Globus pallidus (tissue), 1 donor: ENCODE measurements at regions not wholly inside any gene's neighbourhood (a gene's known extent, or its start where the extent isn't known, plus 50 kb on each side); places are given as distances from the start of the nearest gene placed in this dataset.
A peak's percentile ranks its signal among the peaks of the same experiment; 100 is the strongest.

Source experiments
- DNase-seq: peaks from one replicate; pipeline ENCODE4 v3.0.0-alpha.2; 2015; ENCODE audit warnings: low spot score

GRCh38 chr2:206845877-206846276 is 80.5 kb downstream of the FASTKD2 start:
- no peak for DNase-seq

GRCh38 chr2:206846331-206846730 is 80.9 kb downstream of the FASTKD2 start:
- no peak for DNase-seq

DNA sequence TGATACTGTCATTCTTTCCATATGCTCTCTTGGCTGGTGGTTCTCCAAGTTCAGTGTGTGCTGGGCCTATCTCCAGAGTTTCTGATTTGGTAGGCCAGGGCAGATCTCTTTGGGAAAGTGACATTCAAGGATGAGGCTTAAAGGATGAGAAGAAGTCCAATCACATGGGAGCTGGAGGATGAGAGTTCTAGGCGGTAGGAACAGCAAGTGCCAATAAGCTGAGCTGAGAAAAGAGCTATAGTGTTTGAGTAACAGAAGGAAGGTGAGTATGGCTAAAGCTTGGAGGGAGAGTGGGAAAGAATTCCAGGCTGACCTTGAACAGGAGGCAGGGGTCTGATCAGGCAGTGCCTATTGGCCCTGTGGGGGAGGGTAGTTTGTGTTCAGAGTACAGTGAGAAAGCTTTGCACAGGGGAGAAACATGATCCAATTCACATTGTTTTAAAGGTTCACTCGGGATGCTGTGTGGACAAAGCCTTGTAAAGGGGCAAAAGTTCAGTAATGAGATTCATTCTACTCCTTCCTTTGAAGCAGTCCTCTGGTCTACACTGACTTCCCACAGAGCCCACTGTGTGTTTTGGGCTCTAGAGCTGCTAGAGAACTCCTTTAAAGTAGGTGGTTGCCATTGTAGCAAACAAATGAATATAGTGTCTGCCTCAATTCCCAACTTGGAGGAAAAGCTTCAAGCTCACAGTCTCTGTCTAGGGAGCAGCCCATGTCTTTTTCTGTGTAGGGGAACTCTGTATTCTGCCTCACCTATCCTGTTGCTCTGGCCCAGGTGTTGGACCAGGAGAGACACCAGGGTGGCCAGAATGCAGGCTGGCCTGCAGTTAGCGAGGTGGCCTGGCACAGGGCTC is 81.8 kb downstream of the FASTKD2 start:
- no peak for DNase-seq

DNA sequence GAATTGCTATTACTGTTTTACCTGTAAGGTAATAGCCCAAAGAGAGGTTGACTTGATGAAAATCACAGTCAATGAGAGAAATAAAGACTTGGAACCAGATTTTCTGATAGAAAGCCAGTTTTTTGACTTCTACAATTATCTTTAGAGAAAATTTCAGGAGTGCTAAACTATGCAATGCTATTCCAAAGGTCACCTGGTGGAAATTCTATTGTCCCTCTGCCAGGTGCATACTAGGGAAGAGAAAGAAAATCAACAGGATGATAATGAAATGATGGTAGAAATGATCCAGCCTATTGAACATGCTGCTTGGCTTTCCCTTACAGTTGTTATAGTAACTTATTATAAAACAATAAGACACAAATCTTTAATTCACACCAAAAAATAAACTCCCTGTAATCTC is 85.0 kb downstream of the FASTKD2 start:
- DNase-seq = no peak

- DNase-seq = no peak
Measured at GRCh38 chr2:206851521-206851920, 86.1 kb downstream of the FASTKD2 start.

GRCh38 chr2:206853915-206854314 is 85.4 kb upstream of the CPO start:
- no peak for DNase-seq

DNA sequence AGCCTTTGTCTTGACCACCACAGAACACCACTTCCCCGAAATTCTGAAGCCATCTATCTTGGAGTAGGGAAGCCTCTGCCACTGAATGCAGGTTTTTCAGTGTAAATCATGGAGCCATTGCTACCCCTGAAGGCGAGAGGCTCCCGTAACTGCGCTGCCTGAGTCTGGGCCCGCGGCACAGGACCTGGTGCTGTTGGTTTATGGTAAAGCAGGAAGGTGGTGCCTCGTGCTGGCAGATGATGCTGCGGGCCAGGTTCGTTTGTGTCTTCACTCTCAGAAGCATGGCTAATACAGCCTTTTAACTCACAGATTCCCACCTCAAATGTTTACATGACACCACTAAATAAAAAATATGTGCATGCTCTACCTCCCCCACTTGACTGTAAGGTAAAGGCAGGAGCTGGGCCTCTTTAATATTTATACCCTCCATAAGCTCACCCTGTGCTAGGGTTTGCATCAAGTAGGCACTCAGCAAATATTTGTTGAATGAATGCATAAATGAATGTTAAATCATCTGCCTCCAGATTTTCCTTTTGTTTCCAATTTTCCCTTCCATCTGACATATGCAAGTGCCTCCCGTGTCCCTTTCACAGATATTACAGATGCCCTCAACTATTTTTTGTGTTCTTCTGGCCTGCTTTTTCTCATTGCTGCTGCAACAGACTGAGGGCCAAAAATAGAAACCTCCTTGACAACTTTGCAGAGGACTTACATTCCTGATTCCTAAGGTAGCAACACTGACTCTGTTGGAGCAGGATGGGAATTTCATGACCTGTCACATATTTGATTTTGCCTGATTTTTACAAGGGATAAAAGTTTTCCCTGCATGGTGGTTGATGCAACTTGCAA is 83.5 kb upstream of the CPO start:
- no peak for DNase-seq

- no peak for DNase-seq
Measured at GRCh38 chr2:206856513-206856912, 82.8 kb upstream of the CPO start.

GRCh38 chr2:206858687-206859329 is 80.5 kb upstream of the CPO start:
- DNase-seq = no peak

DNA sequence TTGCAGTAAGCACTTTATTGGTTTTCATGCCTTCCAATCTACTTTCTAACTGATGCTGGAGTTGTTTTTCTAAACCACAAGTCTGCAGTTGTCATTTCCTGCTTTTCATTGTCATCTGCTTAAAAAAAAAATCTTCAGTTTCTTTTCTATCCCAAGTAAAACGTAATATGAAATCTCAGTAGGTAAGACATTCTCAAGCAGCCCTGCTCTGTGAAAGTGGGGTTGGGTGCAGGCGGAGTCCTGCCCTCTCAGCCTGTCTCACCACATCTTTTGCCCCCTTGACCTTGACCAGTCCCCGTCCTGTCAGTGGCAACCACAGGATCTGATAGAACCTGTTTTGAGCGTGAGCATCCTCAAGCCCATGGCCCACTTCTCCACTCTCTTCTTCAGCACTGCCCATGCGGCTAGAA is 80.0 kb upstream of the CPO start:
- DNase-seq = no peak

DNA sequence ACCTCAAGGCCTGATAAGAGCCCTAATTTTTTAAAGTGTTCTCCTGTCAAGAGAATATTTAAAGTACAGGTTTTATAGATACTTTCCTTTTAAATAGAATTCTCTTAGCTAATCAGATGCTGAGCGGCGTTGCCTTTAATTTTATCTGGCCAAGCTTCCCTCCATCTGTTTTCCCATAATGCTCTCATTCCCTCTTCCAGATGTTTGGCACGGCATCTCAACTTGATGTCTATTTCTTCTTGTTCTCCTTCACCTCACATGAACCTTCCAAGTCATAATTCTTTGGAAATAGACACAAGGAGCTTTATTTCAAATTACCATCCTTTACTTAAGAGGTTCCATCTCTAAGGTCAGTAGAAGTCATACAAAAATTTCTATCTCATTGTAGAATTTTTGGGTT is 76.1 kb upstream of the CPO start:
- DNase-seq = no peak

DNA sequence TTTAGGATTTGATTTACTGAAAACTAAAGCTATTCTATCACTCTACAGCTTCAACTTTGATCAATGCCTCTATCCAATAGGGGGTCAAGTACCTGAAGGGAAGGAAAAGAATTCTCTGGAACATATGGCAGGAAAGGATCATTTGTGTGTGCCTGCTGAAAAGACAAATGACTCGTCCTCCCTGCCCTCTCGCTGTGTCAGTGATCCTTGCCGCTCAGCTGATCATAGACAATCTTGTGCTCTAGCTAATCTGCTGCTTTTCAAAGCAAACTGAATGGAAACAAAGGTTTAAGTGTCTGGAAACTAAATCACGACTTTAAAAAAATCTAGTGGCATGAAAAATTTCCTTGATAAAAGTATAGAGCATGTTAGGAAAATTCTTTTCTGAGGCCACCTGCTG is 75.6 kb upstream of the CPO start:
- DNase-seq = no peak

- no peak for DNase-seq
Measured at GRCh38 chr2:206867006-206867405, 72.3 kb upstream of the CPO start.

DNA sequence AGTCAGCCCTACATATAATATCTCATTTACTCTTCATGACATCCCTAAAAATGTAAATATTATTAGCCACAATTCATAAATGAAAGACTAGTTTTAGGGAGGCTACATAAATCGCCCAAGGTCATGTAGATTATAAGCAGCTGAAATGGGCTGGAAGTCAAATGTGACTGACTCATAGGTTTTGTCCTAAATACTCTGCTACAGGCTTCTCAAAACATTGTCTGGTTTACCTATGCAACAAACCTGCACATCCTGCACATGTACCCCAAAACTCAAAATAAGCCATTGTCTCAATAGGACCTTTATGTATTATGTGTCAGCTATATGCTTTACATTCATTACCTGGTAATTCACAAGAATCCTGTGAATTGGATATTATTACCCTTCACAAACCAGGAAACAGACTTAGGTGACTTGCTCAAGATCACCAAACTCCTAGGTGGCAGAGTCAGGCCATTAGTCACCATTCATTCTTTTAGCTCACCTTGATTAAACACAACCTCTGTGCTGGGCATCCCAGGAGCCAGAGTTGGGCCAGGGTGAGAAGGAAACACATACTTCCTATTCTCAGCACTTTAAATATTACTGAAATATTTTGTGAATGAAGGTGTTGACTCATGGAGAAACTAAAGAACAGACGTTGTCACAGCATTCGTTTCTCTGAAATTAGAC is 69.4 kb upstream of the CPO start:
- DNase-seq = no peak

- no peak for DNase-seq
Measured at GRCh38 chr2:206873423-206873822, 65.9 kb upstream of the CPO start.

DNA sequence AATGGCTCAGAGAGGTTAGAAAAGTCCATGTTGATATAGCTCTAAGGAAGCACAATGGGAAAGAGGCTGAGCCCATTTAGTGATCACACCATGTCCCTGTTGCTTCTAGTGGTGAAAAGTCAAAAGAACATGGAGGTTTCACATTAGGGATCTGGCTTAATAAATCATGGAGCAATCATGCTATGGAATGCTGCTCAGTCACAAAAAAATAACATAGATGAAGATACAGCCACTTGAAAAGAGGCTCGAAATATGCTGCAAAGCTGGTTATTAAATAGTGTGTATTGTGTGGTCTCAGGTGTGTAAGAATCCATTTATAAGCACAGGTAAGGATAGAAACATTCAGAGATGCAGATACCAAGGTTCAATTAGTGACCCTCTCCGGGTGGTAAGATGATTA is 63.6 kb upstream of the CPO start:
- DNase-seq = no peak

GRCh38 chr2:206876216-206876860 is 63.0 kb upstream of the CPO start:
- DNase-seq = peak; percentile 20

DNA sequence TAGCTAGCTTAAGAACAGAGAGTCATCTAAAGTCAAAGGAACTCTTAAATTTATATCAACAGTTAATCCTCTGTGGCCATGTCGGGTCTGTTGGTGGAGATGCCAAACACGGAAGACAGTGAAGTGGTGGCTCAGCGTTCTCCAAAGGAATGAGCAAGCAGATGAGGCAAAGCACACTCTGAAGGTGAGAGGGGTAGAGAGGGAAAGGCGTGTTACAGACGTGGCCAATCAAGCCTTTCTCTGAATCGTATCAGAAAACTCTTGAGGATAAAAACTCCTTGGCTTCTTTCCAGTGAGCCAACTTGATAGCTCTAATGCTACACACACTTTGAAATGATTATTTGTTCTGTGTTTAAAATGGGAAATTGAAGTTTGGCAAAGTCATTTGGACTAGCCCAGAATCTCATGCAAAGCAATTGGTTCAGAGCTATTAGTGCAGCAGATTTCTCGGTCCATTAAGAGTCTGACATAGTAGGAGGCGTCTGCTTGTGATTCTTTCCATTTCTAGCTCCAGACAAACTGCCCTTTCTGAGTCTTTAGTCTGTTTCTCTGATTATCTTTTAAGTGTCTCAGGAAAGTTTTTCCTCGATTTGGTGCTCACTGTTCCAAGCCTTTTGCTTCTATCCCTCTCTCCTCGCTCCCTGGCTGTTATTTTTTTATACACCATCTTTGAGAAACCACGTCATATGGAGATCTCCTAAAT is 57.5 kb upstream of the CPO start:
- DNase-seq = no peak

DNA sequence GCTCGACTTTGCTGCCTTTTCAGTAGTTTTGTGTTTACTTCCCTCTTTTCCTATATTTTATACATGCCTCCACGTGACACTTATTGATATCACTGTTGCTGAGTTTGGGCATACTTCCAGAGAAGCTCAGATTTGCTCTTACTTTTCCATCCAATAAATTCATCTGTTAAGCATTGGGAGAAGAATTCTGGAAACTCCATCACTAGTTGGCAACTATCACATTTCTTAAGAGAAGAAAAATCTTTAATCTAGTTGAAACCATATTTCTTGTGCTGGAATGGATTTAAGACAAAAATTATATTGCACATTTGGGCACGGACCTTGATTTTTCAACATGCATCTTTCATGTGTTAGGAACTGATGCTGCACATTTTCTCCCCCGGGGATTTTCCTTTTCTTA is 52.6 kb upstream of the CPO start:
- no peak for DNase-seq

DNA sequence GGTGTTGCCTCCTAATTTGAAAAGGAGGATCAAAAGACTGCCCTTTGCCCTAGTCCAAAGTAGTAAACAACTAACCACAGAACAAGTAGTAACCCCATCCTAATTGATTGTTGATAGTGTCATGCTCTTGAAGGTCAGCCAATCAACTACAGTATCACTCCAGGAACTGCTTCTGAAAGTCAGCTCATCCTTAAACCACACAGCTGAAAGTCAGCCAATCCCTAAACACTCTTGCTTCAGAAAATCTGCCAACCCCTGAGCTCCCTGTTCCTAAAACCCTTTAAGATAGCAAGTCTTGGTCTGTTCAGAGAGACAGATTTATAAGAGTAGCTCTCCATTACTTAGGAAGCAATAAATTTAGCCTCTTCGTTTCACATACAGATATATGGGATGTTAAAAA is 51.6 kb upstream of the CPO start:
- DNase-seq = no peak
